IPS-NIHi7 (cell line): ENCODE measurements at regions not wholly inside any gene's neighbourhood (a gene's known extent, or its start where the extent isn't known, plus 50 kb on each side); places are given as distances from the start of the nearest gene placed in this dataset.
A peak's percentile ranks its signal among the peaks of the same experiment; 100 is the strongest.

Experiments used
- DNase-seq: peaks from one replicate; pipeline ENCODE4 v3.0.0; 2012; ENCODE audit warnings: mixed read lengths; ENCODE audit errors: extremely low spot score

DNA sequence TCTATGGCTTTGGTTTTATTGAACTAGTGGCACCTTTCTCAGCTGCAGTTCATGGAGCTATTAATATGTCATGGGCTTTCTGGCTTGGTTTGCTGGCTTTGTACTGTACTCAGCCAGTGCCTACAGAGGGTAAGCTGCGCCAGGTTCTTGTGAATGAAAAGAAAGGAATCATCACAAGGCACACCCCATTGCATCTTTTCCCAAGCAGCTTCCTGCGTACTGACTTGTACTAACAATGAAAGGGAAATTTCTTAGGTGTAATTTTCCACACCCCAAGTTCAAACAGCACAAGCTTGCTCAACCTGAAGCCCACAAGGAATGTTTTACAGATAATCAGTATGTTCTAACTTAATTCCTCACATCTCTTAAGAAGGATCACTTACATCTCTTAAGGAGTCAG, 78.0 kb upstream of the TNFSF18 start:
- no peak for DNase-seq

DNA sequence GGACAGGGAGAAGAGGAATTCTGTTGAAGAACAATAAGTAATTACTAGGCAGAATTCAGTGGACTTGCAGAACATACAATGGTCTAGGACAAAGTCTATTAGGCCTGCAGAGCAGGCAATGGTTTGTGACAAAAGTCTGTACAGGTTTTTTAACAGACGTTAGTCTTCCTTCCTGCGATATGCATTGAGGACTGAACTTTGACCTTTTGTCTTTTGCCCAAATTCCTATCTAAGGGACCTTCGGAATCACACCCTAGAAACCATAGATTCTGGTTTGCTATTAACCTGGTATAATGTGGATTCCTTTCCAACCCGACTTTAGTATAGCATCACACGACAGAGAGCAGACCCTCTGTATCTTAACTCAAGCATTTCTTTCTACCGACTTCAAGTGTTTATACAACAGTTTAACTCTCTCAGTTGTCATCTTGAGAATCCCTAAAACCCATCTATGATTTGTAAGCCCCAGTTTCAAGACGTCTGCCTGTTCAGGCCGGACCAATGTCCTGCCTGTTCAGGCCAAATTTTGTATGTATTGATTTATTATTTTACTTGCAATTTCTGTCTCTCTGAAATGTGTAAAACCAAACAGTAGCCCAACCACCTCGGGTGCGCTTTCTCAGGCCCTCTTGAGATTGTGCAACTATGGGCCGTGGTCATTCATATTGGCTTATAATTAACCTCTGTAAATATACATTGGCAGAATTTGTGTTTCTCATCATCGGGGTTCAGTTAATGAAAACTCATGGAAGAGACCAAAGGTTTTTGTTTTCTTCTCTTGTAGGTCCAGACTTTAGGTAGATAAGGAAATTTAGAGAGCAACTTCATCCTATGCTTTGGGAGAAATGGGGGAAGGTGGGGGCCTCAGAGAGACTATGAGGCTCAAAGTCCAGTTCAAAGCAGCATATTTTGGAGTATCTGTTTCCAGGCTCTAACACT, 76.9 kb upstream of the TNFSF18 start:
- no peak for DNase-seq

DNA sequence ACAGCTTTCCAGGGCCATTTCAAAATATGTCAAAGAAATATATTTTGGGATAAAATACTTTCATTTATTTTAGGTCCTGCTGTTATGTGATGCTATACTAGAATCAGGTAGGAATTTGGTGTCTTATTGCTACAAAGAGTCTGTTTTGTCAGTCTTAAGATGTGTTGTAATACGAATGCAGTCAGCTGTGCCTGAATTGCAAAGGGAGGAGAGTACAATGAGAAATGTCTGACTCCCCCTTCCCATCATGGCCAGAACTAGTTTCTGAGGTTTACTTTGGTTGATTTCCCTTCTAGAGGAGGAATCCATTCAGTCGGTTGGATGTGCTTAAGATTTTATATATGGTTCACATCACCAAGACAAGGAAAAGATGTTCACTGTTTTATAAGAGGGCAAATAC, 75.7 kb upstream of the TNFSF18 start:
- no peak for DNase-seq

DNA sequence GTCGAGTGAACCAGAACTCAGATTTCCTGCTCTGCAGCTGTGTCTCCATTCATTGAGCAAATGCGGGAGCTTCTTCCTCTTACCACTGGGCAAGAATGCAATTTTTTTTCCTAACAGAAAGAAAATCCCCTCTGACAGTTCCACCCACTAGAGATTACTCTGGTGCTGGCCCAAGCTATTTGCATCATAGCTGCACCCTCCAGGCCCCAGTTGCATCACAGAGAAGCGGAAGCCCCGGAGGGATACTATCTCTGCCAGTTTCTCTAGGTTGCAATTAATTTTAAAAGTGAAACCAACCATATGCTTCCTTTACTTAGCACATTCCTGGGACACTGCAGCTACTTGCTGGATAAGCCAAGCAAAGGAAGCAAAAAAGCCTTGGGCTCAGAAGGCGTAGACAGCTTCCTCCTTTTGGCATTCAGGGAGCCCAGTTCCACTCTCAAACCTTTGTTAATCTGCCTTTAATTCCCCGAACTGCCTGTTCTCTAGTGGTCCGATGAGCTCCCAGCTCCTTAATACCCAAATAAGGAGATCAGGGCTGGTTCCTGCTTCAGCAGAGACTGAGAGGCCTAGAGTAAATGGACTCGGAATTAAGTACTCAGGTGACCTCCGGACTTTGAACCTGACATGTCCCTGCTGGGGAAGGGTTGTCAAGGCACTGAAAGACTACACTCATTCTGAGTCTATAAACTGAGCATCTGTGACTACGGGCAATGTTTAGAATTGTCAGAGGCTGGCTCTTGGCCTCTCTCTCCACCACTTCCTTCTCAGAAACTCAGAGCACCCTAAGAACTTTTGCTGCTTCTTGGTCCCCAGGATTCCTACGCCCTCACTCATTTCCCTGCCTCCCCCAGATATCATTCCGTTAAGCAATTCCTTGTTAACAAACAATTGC, 72.5 kb upstream of the TNFSF18 start:
- DNase-seq = peak; percentile 40

DNA sequence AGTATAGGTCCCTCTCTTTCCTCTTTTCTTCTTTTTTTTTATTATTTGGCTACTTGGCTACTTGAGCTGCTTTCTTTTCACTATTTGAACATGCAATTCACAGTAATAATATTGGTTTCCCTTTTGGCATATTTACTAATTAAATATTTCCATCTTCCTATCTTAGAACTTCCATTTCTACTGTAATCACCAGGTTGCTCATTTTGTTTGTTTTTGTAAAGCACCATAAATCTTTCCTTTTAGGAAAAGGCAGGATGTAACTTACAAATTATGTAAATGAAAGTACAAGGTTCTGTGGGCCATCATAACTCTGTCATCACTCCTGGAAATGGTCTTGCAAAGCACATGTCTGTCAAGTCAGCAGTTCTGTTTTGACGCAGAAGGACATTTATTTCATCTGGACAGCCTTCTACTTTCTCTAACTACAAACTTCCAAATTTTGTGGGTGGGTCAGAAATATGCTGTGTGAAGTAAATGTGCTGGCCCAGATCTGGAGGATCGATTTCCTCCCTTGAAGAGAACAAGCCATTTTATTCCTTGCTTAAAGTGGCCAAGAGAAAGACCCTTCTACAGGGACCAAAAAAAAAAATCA, 71.7 kb upstream of the TNFSF18 start:
- DNase-seq = no peak

DNA sequence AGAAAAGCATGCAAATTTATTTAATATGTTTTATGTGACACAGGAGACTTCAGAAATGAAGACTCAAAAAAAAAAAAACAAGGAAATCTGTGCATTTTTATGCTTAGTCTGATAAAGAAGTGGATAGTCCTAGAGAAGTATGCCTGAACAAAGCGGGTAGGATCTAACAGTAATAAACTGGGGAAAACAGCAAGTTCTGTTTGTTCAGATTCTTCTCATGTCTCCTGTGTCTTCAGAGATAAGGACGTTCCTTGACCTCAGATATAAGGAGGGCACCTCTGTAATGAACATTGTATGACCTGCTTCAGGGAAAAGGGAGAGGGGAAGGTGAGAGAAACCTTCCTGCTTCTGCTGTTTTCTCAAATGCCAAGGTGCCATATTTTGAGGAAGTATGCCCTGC, 67.7 kb upstream of the TNFSF18 start:
- DNase-seq = no peak

DNA sequence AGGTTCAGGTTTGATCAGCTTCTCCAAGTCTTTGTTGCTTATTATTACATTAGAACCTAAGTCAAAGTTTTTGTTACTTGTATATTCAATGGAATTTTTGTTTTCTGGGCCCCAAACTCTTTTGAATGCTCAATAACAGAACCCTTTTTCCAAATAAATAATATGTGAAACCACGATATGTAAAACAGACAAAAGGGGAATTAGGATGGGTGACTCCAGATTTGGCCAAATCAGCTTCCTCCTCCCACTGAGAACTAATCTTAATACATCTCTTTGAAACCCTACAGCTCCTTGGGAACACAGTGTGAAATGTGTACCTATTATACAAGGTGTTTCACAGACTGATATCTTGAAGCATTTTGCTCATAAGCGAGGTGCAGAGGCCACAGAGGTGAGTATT, 67.0 kb upstream of the TNFSF18 start:
- DNase-seq = no peak

DNA sequence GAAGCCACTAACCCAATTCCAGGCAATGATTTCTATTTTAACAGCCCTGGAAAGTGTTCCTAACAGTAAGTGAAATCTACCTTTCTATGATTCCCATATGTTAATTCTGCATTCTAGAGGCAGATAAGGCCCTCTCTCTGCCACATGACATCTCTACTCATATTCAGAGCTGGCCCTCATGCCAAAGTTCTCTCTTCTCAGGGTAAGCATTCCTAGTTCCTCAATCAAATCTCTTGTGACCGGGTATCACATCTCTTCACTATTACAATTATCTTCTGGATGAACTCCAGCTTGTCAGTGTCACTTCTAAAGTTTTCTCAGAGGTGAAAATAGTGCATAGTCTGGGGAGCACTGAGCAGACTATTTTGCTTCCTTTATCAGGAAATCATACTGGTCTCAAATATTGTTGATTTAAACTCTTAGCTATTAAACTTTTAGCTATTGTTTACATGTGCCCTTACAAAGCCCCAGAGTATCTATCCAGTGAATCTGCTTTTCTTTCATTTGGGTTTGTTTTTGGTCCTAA, 66.4 kb upstream of the TNFSF18 start:
- DNase-seq = no peak

DNA sequence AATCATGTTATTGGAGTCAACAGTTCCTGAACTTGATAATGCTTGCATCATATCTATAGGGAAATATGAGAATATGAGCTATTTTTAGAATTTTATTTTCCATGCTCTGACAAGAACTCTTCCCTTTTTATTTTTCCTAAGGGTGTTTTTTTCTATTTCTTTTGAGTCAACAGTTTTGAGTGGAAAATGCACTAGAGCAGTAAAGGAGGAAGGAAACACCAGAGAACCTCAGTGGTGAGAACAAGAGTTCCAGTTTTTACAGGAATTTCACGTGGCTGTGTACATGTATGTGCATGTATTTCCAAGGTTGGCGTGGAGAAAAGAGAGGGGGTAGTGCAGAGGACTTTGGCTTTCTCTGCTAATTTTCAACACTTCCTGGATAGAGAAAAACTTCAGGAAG, 63.6 kb upstream of the TNFSF18 start:
- no peak for DNase-seq

DNA sequence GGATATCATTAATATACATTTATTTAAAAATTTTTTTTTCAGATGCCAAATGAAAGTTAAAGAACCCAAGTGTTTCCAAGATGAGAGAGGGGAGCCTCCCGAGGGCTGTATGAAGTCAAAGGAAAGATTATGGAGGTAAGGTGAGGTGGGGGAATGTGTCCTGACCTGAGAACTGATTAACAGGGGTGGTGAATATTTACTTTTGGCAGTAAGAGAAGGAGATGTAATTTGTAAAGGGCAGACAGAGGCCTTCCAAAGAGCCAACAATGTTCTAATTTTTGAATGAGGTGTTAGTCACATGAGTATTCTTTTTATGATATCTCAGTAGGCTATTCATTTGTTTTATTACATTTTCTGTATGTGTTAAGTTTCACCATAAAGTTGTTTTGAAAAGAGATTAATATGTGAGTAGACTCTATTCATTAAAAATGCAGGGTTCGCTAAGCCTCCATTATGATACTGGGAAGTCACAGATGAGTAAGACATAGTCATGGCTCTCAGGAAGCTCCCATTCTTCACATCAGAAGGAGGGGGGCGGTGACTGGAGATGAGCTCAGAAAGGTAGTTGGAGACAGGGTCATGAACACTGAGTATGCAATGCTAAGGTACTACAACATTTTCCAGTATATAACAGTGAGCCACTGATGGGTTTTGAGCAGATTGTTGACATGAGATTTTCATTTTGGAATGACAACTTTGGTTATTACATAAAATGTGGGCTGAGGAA, 62.4 kb upstream of the TNFSF18 start:
- no peak for DNase-seq

DNA sequence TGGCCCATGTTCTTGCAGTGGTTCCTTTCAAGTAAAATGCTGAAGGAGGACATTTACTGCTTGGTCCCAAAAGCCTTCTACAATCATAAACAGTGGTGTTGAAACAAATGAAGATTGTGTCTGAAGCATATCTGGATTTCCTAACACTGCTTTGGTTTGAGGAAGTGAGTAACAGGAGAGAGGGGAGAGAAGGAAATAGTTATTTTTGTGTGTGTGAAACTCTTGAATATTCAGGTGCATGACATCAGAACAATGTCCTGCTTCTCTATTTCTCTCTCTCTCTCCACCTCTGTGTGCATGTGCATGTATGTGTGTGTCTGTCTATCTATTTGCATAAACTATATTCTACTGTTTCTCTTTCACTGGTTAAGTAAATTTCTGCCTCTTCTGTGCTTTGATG, 61.4 kb upstream of the TNFSF18 start:
- DNase-seq = no peak

DNA sequence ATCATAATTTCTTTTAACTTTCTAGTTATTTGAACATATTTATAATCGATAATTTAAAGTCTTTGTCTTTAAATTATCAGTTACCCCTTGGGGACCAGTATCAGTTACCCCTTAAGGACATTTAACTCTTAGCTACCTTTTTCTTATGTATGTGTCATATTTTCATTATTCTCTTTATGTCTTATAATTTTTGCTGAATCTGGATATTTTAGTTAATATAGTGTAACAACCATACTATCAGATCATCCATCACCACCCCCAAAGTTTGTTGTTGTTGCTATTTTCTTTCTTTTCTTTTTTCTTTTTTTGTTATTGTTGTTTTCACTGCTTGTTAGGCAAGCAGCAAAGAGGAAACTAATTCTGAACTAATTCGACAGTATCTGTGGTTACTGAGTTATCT, 57.0 kb upstream of the TNFSF18 start:
- no peak for DNase-seq

DNA sequence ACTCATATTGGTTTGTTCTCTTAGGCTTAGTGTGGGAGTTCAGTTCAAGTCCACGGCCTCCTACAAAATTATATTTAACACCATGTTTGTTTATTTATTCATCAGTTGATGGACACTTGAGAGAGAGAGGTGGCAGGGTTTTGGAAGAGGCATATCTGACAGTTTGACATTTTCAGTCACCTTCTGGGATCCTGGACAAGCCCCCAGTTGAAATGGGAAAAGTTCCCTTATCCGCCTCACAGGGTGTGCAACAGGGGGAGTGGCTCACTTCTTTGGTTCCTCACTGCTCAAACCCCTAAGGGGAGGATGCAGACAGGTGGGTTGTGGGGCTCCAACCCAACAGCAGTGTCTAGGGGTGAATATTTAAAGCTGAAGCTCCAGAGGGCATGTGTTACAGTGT, 52.3 kb upstream of the TNFSF18 start:
- no peak for DNase-seq

DNA sequence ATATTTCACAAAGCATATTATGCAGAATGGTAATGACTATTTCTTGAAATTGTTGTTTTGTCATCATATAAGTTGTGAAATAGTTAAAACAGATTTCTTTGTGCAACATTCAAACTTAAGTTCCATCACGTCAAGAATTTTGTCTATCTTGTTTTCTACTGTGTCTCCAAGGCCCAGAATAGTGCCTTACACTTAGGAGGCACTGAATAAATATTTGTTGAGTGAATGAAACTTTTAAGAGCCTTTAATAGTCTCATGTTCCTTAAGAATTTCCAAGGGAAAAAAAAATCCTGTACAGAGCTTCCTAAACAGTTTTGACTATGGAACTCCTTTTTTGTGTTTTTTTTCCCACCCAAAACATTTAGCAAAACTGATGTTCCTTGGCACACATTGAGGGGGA, 50.8 kb upstream of the TNFSF18 start:
- no peak for DNase-seq

DNA sequence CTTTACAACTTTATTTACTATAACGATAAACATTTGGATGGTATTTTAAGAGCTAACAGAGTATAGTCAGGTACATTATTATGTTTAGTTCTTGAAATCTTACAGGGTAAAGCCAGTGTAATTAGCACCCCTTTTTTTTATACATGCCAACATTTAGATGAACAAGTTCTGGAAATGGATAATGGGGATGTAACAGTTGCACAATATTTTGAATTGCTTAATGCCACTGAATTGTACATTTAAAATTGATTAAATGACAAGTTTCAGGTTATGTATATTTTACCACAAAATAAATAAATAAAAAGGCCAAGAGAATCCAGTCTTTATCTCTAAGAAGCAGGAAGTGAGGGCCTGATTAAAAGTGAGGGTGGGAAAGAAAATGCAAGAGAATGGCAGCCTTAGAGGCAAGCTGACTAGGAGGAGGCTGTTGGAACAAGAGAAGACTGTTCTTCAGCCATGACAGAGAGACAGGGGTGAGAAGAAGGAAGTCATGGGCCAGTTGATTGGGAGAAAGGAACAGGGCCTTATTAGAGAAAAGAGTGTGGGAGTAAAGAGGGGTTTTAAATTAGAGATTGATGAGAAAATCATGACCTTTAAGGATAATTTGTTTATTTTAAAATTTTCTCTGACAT, 49.9 kb upstream of the TNFSF18 start:
- no peak for DNase-seq
